Suprapubic skin (tissue), 4 donors: ENCODE measurements at regions not wholly inside any gene's neighbourhood (a gene's known extent, or its start where the extent isn't known, plus 50 kb on each side); places are given as distances from the start of the nearest gene placed in this dataset.

ENCODE experiments used
- DNase-seq, 2 donors: peaks; one replicate each; pipeline ENCODE4 v3.0.0-alpha.2; 2019; ENCODE audit warnings: low spot score in 2 of 2
- H3K27ac ChIP-seq: fragments of 200-600 bp; sonication (generic); one replicate; pipeline ENCODE4 v1.5.1; 2019
- H3K27me3 ChIP-seq: fragments of 200-600 bp; sonication (generic); one replicate; pipeline ENCODE4 v1.5.1; 2019
- H3K36me3 ChIP-seq: fragments of 200-600 bp; sonication (generic); one replicate; pipeline ENCODE4 v1.5.1; 2019
- H3K4me1 ChIP-seq: fragments of 200-600 bp; sonication (generic); one replicate; pipeline ENCODE4 v1.5.1; 2019
- H3K4me3 ChIP-seq: fragments of 200-600 bp; sonication (generic); one replicate; pipeline ENCODE4 v1.5.1; 2019; ENCODE audit warnings: mild to moderate bottlenecking
- H3K9me3 ChIP-seq: fragments of 200-600 bp; sonication (generic); one replicate; pipeline ENCODE4 v1.5.1; 2019
- CTCF ChIP-seq, 2 donors: fragments of 200-600 bp in 1 of 2; fragments of 450-650 bp in 1 of 2; sonication (generic) in 1 of 2; IDR thresholded peaks; one replicate each; pipeline ENCODE4 v1.5.1; 2016 to 2019; ENCODE audit warnings: antibody characterized with exemption in 2 of 2, mild to moderate bottlenecking in 1 of 2, moderate library complexity in 1 of 2
- EP300 ChIP-seq: sonication (generic); formaldehyde crosslinking; IDR thresholded peaks from one replicate; pipeline ENCODE4 v1.6.1; 2017; ENCODE audit warnings: antibody characterized with exemption
- POLR2A ChIP-seq, 2 donors: fragments of 450-650 bp; IDR thresholded peaks; one replicate each; pipeline ENCODE4 v1.6.1; 2017; ENCODE audit warnings: antibody characterized with exemption in 2 of 2, mild to moderate bottlenecking in 2 of 2, moderate library complexity in 2 of 2
- POLR2AphosphoS5 ChIP-seq, 3 donors: sonication (generic); formaldehyde crosslinking; IDR thresholded peaks; one replicate each; pipeline ENCODE4 v1.6.1; 2017; ENCODE audit warnings: antibody characterized with exemption in 3 of 3
- WGBS: methylation state at CpG from one replicate; pipeline ENCODE4 v1.1.5; 2018; 5-methylcytosine and 5-hydroxymethylcytosine counted together

DNA sequence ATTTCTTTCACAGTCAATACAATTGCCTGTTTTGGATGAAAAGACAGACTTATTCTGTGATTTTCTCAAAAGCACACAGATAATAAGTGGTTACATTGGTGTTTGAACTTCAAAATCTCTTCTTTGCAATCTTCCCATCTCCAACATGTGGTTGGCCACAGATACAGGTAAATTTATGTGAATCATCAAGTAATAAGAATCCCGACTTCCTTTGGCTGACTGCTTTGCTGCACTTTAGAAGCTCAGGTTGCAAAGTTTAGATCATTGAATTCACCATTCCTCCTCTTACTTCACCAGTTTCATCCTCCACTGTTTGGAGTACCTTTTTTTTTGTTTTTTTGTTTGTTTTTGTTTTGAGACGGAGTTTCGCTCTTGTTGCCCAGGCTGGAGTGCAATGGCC lies 56.5 kb upstream of the ADRB2 start:
- WGBS = 90% methylated on average over 3 of the region's 3 CpGs
- H3K9me3 ChIP-seq = no peaks in the 10 kb centered on the region
- no peak overlapping the region for H3K4me3 ChIP-seq
- H3K36me3 ChIP-seq = no peaks in the 10 kb centered on the region
- H3K27ac ChIP-seq = no peak overlapping the region
- no peak for DNase-seq
- H3K4me1 ChIP-seq = no peaks in the 10 kb centered on the region
- no peak for TF ChIP-seq POLR2AphosphoS5 (IDR thresholded peaks at IDR 0.05)
- TF ChIP-seq CTCF (IDR thresholded peaks at IDR 0.05) = no peak
- TF ChIP-seq POLR2A (IDR thresholded peaks at IDR 0.05) = no peak
- no peak for TF ChIP-seq EP300
- H3K27me3 ChIP-seq = no peaks in the 10 kb centered on the region

DNA sequence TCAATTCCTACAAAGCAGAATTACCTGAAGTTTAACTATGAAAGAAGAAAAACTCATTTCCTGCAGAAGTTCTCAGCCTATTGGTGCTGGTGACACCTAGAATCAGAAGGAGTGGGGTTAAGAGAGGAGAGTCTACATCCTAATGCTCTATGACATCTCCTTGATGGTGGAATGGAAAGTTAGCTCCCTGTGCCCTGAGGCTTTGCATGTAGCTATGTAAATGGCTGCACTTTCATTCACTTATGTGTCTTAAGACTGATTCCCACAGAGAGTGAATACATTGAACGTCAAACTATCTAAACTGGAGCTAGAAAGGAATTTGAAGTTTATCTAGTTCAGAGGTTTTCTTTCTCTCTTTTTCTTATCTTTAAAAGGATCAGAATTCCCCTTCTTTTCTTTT lies 52.1 kb upstream of the ADRB2 start:
- Histone ChIP-seq H3K9me3 (no peaks in the 10 kb centered on the region), H3K27me3 (no peaks in the 10 kb centered on the region), H3K4me1 (peaks cover 5% of the 10 kb centered on the region), H3K4me3 (no peak overlapping the region), H3K27ac (no peak overlapping the region), H3K36me3 (no peaks in the 10 kb centered on the region)
- no peak for DNase-seq
- 74% methylated on average over 1 of the region's 1 CpG for WGBS
- TF ChIP-seq CTCF (IDR thresholded peaks at IDR 0.05) = no peak
- TF ChIP-seq POLR2AphosphoS5 (IDR thresholded peaks at IDR 0.05) = no peak
- no peak for TF ChIP-seq POLR2A (IDR thresholded peaks at IDR 0.05)
- TF ChIP-seq EP300 = no peak

DNA sequence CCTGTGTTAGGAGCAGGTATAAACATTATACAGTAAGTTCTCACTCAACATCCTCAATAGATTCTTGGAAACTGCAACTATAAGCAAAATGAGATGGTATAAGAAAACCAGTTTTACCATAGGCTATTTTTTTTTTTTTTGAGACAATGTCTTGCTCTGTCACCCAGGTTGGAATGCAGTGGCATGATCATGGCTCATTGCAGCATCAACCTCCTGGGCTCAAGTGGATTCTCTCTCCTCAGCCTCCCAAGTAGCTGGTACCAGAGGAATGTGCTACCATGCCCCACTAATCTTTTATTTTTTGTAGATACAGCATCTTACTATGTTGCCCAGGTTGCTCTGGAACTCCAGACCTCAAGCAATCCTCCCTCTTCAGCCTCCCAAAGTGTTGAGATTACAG lies 50.1 kb upstream of the ADRB2 start:
- DNase-seq = no peak
- Histone ChIP-seq H3K27ac (no peak overlapping the region), H3K4me3 (no peak overlapping the region), H3K9me3 (no peaks in the 10 kb centered on the region), H3K4me1 (peaks cover 5% of the 10 kb centered on the region), H3K27me3 (no peaks in the 10 kb centered on the region), H3K36me3 (no peaks in the 10 kb centered on the region)
- TF ChIP-seq POLR2AphosphoS5 (IDR thresholded peaks at IDR 0.05) = no peak
- no peak for TF ChIP-seq CTCF (IDR thresholded peaks at IDR 0.05)
- no peak for TF ChIP-seq POLR2A (IDR thresholded peaks at IDR 0.05)
- no peak for TF ChIP-seq EP300
